HEK293 (cell line): ENCODE measurements at regions not wholly inside any gene's neighbourhood (a gene's known extent, or its start where the extent isn't known, plus 50 kb on each side); places are given as distances from the start of the nearest gene placed in this dataset.

Experiments
- CTCF ChIA-PET: fragments of 350-600 bp; formaldehyde crosslinking; extraction: SDS; loops from one replicate; lab custom pipeline; 2021; ENCODE audit warnings: antibody characterized with exemption; lab: Yijun Ruan, JAX
- POLR2A ChIA-PET: fragments of 300-600 bp; formaldehyde crosslinking; extraction: SDS; loops from one replicate; lab custom pipeline; 2020; ENCODE audit warnings: antibody characterized with exemption, inconsistent platforms; lab: Yijun Ruan, JAX
- H3K27ac ChIP-seq: fragments of 200-500 bp; sonication (Bioruptor generic); 2 replicates; pipeline ENCODE4 v1.5.1; 2014; ENCODE audit warnings: low read depth, low read length, control low read depth, inconsistent platforms; ENCODE audit errors: extremely low read depth
- H3K36me3 ChIP-seq, 2 experiments: fragments of 200-500 bp in 1 of 2; sonication (Bioruptor generic) in 1 of 2; 1 replicate in 1 of 2; 2 replicates in 1 of 2; pipeline ENCODE4 v1.5.1; 2014 to 2017; ENCODE audit warnings: inconsistent platforms in 2 of 2, low read length in 2 of 2; ENCODE audit not compliant: control insufficient read depth in 2 of 2, insufficient read depth in 1 of 2
- H3K4me1 ChIP-seq: fragments of 200-500 bp; sonication (Bioruptor generic); 2 replicates; pipeline ENCODE4 v1.5.1; 2014; ENCODE audit warnings: mild to moderate bottlenecking, low read length, inconsistent platforms; ENCODE audit not compliant: control insufficient read depth, insufficient read depth
- H3K4me3 ChIP-seq: 2 replicates; pipeline ENCODE4 v1.5.1; 2011; ENCODE audit warnings: low read depth, mild to moderate bottlenecking, control low read depth, low read length, moderate library complexity
- H3K9me3 ChIP-seq: fragments of 200-500 bp; sonication (Bioruptor generic); 2 replicates; pipeline ENCODE4 v1.5.1; 2014; ENCODE audit warnings: low read depth, low read length, inconsistent platforms; ENCODE audit not compliant: control insufficient read depth, insufficient read depth
- GLI2 ChIP-seq: fragments of 450-650 bp; formaldehyde crosslinking; IDR thresholded peaks from 2 replicates; pipeline ENCODE4; 2017; ENCODE audit warnings: missing biosample characterization, missing genetic modification characterization, low read depth, borderline replicate concordance
- HOXD13 ChIP-seq: sonication (generic); formaldehyde crosslinking; IDR thresholded peaks from 2 replicates; pipeline ENCODE4 v1.8.0; 2022; ENCODE audit warnings: missing genetic modification reagents, borderline replicate concordance
- PRDM1 ChIP-seq: fragments of 450-650 bp; formaldehyde crosslinking; IDR thresholded peaks from 2 replicates; pipeline ENCODE4; 2016; ENCODE audit warnings: missing biosample characterization, missing genetic modification characterization
- REST ChIP-seq: fragments of 450-650 bp; formaldehyde crosslinking; IDR thresholded peaks from 2 replicates; pipeline ENCODE4 v1.5.1; 2016; ENCODE audit warnings: missing biosample characterization, missing genetic modification characterization
- ZBTB7A ChIP-seq: fragments of 450-650 bp; formaldehyde crosslinking; IDR thresholded peaks from 2 replicates; pipeline ENCODE4 v1.5.1; 2016; ENCODE audit warnings: low read depth, missing biosample characterization, missing genetic modification characterization
- ZNF112 ChIP-seq: fragments of 450-650 bp; formaldehyde crosslinking; IDR thresholded peaks from 2 replicates; pipeline ENCODE4 v1.5.0; 2017; ENCODE audit warnings: missing biosample characterization, missing genetic modification characterization
- ZNF146 ChIP-seq: fragments of 450-650 bp; formaldehyde crosslinking; IDR thresholded peaks from 2 replicates; pipeline ENCODE4 v1.5.1; 2016; ENCODE audit warnings: missing biosample characterization, missing genetic modification characterization
- ZNF18 ChIP-seq: fragments of 450-650 bp; formaldehyde crosslinking; IDR thresholded peaks from 2 replicates; pipeline ENCODE4 v1.5.1; 2016; ENCODE audit warnings: missing biosample characterization, missing genetic modification characterization
- ZNF221 ChIP-seq: fragments of 450-650 bp; formaldehyde crosslinking; IDR thresholded peaks from 2 replicates; pipeline ENCODE4 v1.5.1; 2017; ENCODE audit warnings: missing biosample characterization, missing genetic modification characterization, borderline replicate concordance
- ZNF23 ChIP-seq: fragments of 450-650 bp; formaldehyde crosslinking; IDR thresholded peaks from 2 replicates; pipeline ENCODE4 v1.5.1; 2016; ENCODE audit warnings: missing biosample characterization, missing genetic modification characterization, borderline replicate concordance
- ZNF274 ChIP-seq, 2 experiments: fragments of 200-500 bp in 1 of 2; fragments of 450-650 bp in 1 of 2; sonication (Bioruptor generic) in 1 of 2; formaldehyde crosslinking in 1 of 2; IDR thresholded peaks; 2 replicates each; pipeline versions ENCODE4 v1.5.1 to v1.6.1; 2014 to 2016; ENCODE audit warnings: borderline replicate concordance in 1 of 2, inconsistent platforms in 1 of 2, low read length in 1 of 2, missing biosample characterization in 1 of 2, missing genetic modification characterization in 1 of 2
- ZNF292 ChIP-seq: fragments of 450-650 bp; formaldehyde crosslinking; IDR thresholded peaks from 2 replicates; pipeline ENCODE4 v1.5.1; 2016; ENCODE audit warnings: low read depth, missing biosample characterization, missing genetic modification characterization, borderline replicate concordance
- ZNF518A ChIP-seq: fragments of 450-650 bp; formaldehyde crosslinking; conservative IDR thresholded peaks from 2 replicates; pipeline ENCODE4 v1.5.1; 2016; ENCODE audit warnings: low read depth, missing biosample characterization, missing genetic modification characterization
- ZNF548 ChIP-seq: fragments of 450-650 bp; formaldehyde crosslinking; IDR thresholded peaks from 2 replicates; pipeline ENCODE4 v1.5.1; 2016; ENCODE audit warnings: missing biosample characterization, missing genetic modification characterization
- ZNF585B ChIP-seq: fragments of 450-650 bp; formaldehyde crosslinking; IDR thresholded peaks from 2 replicates; pipeline ENCODE4 v1.5.1; 2016; ENCODE audit warnings: missing biosample characterization, missing genetic modification characterization
- ZNF677 ChIP-seq: fragments of 450-650 bp; IDR thresholded peaks from 2 replicates; pipeline ENCODE4 v1.5.0; 2018; ENCODE audit warnings: missing biosample characterization, mild to moderate bottlenecking, missing genetic modification characterization, moderate library complexity
- ZNF785 ChIP-seq: fragments of 450-650 bp; formaldehyde crosslinking; IDR thresholded peaks from 2 replicates; pipeline ENCODE4 v1.5.1; 2016; ENCODE audit warnings: missing biosample characterization, missing genetic modification characterization

GRCh38 chr6:19479551-19479950 is 357.6 kb upstream of the ID4 start:
- H3K4me3 ChIP-seq: no peak overlapping the region
- no peaks in the 10 kb centered on the region; the same call in 1 of the 2 replicates for H3K9me3 ChIP-seq
- no peaks in the 10 kb centered on the region for H3K36me3 ChIP-seq
- no peaks in the 10 kb centered on the region for H3K4me1 ChIP-seq
- TF ChIP-seq ZBTB7A (no peak), ZNF585B (tag by site-specific recombination) (no peak), ZNF18 (no peak)
- POLR2A ChIA-PET: no interaction called here
- no peak overlapping the region for H3K27ac ChIP-seq
- CTCF ChIA-PET: interaction anchor here (0.6 to 0.7 kb wide), 2 partner anchors 27 to 275 kb away, joined by 3 read pairs; no protein-coding TSS in a partner anchor

- no peaks in the 10 kb centered on the region for H3K4me1 ChIP-seq
- CTCF ChIA-PET: interaction anchor here (0.6 kb wide), 1 partner anchor 20 kb away, joined by 3 read pairs; no protein-coding TSS in a partner anchor
- POLR2A ChIA-PET: no interaction called here
- no peak overlapping the region for H3K4me3 ChIP-seq
- no peak overlapping the region for H3K27ac ChIP-seq
- H3K9me3 ChIP-seq: no peaks in the 10 kb centered on the region
- no peaks in the 10 kb centered on the region for H3K36me3 ChIP-seq
- TF ChIP-seq ZNF146 (tag by site-specific recombination) (no peak), PRDM1 (tag by site-specific recombination) (no peak), ZNF23 (tag by site-specific recombination) (no peak), ZNF274 (IDR thresholded peaks at IDR 0.05; ENCODE audit: low read length) (no peak), ZNF274 (tag by site-specific recombination; IDR thresholded peaks at IDR 0.05; ENCODE audit: borderline replicate concordance) (no peak), ZNF112 (tag by site-specific recombination) (no peak), ZNF221 (tag by site-specific recombination) (no peak), ZNF292 (tag by site-specific recombination) (no peak), GLI2 (no peak), ZNF518A (no peak), HOXD13 (no peak), ZNF548 (tag by site-specific recombination) (no peak), ZNF785 (tag by site-specific recombination) (no peak), REST (tag by site-specific recombination) (no peak), ZBTB7A (no peak), ZNF677 (tag by site-specific recombination) (no peak)
These were observed 344.3 kb upstream of the ID4 start for GRCh38 chr6:19492636-19493405.
